HL-60/S4 (cell line): ENCODE measurements at regions not wholly inside any gene's neighbourhood (a gene's known extent, or its start where the extent isn't known, plus 50 kb on each side); places are given as distances from the start of the nearest gene placed in this dataset.

Experiments used
- in situ Hi-C: fragments of 300-500 bp; cut with MboI; formaldehyde crosslinking; loops from 2 replicates; pipeline ENCODE4 v1.14.3; 2022; ENCODE audit warnings: low sequenced_read_pairs

DNA sequence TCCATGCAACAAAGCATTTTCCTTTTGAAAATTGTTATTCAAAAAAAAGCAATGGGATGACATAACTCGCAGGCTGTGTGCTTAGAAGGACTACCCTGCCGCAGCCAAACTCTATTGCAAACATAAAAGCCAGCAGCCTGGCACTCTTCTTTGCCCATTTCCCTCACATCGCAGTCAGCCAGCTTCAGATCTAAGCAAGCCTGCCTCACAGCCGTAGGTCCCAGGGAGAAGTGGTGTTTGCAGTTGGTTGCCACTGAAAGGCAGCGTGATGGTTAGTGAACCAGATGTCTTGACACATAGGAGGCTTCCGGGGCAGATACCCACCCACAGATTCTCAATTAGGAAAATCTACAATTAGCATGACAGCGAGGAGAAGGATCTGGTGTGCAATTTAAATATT, 655.2 kb downstream of the RNF144A start:
- in situ Hi-C loops = no loop called here

DNA sequence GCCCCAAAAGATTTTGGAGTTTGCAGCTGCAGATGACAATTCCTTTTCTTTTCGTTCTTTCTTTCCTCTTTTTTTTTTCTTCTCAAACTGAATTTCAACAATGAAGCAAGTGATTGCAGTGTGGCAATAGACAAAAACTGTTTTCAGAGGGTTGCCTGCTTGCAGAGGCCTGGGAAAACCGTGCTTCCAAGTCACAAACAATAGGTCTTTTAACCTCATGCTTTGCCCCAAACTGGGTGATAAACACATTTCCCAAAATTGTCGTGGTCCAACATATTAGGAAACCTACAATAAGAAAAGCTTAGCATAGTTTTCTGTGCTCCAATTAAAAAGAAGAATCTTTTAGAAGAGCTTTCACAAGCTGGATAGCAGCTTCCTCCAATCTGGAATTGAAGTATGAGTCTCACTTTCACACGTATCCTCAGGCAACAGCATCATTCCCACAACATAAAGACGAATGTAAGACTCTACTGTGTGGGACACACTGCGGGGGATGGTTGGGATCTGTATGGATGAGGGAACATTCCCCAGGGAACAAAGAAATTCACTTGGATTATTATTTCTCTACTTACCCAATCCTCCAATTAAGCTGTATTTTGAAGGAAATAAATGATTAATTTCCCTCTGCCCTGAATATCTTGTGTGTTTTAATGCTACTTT, 656.1 kb downstream of the RNF144A start:
- in situ Hi-C loops = no loop called here

DNA sequence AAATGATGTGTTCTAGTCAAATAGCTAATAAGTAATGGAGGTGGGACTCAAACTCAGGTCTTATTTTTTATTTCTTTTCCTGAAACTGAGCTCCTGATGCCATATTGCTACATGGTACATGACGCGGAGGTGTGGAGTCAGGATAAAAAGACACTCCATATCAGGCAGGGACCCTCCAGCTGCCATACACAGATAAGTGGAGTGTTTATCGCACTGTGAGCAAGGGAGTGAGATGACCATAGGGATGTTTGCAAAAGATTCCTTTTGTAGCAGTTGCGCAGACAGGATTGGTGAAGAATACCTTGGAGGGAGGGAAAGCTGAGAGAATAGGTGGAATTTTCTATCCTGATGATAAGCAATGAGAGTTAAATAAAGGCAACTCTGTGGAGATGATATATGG, 657.2 kb downstream of the RNF144A start:
- in situ Hi-C loops = no loop called here

DNA sequence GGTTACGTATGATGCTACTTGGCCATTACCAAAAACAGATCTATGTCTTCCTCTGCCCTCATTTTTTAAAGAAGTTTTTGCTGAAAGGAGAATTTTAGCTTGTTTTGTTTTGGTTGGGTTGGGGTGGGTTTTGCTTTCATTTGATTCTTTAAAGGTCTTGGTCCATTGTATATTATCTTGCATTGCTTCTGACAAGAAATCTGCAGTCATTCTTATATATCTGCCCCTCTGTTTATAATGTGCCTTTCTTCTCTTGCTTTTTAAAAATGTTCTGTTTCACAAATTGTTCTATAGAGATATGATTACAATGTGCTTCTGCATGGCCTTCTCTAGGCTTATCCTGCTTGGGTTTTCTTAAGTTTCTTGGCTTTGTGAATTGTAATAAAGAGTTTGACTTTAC, 660.6 kb downstream of the RNF144A start:
- in situ Hi-C loops = no loop called here

DNA sequence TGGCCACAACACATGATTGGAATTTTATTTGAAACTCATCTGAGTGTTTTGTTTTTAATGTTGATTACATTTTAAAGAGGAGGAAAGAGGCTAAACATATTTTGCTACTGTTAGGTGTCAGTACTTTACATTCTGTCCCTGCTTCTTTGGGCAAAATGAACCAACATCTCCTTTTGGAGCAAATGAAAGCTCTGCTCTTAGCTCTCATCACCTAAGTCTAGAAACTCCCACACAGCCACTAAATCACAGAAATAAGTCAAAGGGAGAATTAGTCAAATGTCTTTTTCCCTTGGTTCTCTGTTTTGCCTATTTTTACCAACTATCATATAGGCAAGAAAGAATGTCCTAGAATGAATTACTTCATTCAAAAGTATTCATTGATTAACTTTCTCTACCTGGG, 666.8 kb downstream of the RNF144A start:
- in situ Hi-C loops = no loop called here

DNA sequence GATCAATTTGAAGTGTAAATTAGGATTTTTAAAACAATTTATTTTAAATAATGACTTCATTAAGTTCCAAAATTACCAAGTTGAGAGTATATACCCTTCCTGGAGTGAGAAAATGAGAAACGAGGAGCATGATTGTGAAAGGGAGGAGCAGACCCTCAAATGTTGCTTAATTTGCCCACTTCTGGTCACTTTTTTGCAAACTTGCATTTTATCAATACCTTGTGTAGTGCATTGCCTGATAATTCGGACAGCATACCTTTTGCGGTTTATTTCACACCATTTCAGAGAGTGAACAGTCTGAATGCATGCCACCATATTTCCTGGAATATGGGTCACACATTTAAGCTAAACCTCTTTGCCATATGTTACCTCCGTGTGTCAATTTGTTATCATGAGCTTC, 669.7 kb downstream of the RNF144A start:
- in situ Hi-C loops = no loop called here

DNA sequence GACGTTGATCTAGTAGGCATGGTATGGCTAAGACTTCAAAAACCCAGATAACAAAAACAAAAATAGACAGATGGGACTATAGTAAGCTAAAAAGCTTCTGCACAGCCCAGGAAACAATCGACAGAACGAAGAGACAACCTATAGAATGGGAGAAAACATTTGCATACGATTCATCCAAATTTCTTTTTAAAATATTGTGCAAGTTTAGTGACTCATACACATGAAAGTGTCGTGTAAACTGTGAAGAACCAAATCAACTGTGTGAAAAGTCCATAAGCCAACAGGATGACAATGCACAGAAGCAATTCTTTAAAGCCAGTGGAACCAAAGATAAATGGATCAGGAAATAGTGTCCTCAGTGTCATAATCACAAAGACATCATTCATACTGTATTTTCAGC, 671.1 kb downstream of the RNF144A start:
- in situ Hi-C loops = no loop called here

DNA sequence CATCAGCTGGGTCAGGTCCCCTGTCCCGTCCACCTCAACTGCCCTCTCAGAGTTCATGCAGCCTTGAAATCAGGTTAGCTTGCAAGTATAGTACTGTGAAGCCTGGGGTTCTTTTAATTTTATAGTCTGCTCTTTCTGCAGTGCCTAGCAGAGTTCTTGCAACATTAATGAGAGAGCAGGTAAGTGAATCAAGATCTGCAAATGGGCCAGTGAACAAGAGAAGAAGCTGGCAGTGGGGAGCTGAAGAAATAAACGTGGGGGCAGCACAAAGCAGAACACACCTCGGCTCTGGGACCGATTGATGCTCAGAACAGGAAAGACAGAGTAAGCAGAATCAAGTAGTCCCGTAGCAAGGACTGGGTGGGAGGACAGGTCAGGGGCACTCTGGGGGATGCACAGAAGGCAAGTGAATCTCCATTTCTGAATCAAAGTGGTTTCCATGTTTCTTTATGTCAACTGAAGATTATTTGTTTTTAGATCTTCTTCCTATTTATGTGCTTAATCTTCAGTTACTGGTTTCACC, 675.5 kb downstream of the RNF144A start:
- in situ Hi-C loops = no loop called here

DNA sequence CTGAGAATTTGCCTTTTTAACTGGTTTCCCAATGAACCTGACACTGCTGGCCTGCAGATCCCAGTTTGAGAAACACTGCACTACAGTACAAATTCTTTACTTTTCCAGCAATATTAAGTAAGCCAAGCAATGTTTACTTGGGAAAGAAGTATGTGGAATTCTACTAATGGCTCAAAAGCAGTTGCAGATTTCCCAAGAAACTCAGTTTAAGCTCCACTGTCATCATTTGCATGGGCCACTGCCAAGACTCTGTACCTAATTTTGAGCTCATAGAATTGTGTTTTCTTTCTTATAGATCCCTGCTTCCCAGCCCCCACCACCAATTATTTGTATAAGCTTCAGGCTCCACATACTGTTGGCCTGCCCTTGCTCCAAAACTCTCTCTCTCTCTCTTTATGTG, 676.1 kb downstream of the RNF144A start:
- in situ Hi-C loops = no loop called here

DNA sequence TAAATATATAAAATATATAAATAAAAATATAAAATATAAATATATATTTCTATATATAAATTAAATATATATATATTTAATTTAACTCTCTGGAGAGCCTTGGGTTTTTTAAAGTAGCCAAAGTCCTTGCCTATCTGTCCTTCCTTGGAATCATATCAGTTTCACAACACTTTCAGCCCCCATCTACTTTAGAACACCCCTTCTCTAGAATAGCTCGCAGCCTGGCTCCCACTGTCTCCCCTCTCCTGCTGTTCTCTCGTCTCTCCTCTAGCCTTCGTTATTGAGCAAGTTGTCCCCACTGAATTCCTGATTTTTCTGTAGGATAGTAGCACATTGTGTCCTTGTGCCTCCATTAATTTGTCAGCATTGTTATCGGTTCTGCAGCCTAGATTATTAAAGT, 677.0 kb downstream of the RNF144A start:
- in situ Hi-C loops = no loop called here

DNA sequence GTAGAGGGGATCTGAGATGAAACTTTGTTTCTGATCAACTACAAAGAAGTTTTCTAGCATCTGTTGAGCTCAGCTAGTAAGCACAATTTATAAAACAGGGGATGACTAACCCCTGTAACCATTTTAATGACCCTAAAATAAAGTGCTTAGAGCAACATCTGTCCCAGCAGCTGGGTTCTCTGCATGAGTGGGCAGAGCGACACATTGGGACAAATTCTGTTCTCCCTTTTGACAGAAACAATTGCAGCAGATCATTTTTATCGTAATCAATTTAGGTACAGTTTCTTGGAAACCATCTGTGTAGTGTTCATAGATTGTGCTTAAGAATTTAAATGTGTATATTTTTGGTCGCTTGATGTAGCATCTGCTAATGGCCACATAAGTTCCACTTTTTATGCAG, 678.0 kb downstream of the RNF144A start:
- in situ Hi-C loops = no loop called here

DNA sequence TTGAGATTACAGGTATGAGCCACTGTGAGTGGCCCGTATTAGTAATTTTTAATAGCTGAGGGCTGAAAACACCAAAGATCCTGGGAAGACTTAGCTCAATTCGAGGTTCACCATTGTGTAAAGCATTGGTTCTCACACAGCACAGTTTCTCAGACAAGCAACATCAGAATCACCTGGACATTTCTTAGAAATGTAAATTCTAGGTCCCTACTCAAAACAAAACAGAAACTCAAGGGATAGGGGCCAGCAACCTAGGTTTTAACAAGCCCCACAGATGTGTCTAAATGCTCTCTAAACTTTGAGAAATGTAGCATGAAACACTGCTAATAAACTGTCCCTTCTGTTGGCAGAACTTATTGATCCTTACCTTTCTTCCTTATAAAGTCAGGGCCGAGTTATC, 681.2 kb downstream of the RNF144A start:
- in situ Hi-C loops = no loop called here

DNA sequence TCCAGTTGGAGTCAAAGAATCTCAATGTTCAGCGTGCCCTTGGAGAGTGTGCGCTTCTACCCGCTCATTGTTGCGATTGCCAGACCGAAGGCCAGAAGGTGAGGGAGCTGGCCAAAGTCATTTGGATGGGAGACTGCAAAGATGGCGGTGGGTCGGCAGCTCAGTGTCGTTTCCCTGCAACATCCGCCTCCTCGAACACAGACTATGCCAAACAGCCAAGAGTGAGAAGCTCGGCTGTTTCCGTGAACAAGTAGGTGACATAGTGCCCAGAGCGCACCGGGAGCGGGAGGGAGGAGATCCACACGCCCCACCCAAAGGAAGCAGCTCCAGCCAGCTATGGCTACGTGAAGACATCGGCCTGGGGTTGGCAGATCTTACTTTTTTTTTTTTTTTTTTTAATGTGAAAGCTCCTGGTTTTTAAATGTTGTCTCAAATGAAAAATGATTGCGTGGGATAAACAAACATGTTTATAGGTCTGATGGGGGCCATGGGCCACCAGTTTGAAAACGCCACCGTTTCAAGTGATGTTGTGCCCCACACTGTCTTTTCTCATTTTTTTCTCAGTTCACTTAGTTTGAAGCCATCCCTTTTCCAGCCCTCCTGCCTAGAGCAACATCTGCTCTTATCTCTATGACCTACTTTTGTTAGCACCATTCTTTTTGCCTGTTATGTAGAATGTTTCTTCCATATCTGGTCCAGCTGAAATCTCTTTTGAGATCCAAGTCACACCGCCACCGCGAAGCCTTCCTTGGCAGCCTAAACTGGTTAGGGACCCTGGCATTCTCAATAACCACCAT, 682.4 kb downstream of the RNF144A start:
- in situ Hi-C loops = no loop called here

DNA sequence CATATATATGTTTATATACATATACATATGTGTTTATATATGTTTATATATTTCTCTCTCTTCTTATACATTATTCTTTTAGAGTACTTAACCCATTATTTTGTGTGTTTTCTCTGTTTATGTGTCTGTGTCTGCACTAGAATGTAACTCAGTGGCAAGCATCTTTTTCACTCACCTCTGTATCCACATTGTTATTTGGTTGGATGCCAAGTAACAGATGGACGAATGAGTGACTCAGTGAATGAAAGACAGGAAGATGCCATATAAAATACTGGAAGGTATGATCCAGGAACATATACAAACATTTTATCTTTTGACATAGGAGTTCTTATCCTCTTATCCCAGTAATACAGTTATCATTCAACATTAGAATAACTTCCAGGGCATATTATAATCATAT, 684.8 kb downstream of the RNF144A start:
- in situ Hi-C loops = no loop called here

DNA sequence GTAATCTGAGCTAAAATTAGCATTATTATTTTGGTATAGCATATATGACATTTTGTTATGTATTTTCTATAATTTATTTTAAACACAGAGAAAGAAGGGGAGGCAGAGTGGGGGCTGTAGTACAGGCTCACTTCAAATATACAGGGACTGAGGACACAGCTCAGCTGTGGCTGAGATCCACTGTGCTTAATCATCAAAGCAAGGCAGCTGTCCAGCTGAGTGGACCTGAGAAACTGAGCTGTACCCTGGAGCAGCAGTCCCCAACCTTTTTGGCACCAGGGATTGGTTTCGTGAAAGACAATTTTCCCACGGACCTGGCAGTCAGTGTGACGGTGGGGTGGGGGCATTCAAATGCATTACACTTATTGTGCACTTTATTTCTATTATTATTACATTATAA, 687.2 kb downstream of the RNF144A start:
- in situ Hi-C loops = no loop called here

DNA sequence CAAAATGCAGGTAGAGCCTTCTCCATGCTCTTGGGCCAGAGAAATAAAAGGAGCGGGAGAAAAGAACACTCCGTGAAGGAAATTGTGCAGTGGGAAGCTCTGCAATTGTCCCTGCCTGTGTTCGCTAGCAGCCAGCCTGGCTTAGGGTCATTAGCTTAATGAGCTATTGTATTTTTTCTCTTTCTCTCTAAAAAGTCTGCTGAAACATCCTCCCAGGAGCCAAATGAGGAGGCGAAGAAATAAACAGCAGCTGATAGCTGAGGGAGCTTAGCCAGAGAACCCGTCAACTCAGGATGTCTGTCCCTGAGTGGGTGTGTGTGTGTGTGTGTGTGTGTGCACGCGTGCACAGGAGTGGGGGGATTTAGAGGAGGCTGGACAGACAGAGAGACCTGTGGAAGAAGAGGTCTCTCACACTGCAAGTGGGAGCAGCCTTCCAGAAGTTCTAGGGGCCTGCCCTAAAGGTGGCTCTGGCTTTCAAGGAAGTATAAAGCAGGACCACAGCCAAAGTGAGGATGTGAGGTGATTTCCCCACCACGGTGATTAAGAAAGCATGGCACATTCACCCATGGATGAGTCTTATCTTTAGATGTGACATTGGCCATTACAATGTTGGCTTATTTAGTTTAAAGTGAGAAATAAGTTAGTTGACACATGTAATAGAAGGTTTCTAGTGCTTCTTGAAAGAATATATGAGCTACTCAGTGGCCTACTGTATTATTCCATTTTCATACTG, 690.4 kb downstream of the RNF144A start:
- in situ Hi-C loops = no loop called here

DNA sequence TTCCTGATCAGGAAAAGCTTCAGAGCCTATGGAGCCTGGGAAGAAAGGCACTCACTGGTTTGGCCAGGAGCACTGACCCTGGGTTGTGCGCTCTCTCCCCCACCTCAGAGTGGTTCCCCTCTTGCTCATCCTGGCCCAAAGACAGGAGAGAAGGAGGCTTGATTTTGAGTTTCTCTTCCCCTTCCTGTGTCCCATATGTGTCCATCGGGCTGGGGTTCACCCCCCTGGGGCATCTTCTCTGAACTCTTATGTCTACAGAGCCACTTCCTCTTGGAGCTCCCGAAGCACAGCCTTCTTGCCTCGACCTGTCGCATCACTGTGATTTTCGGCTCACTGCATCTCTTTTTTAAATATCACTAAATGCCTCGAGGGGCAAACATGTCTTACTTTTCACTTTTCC, 692.3 kb downstream of the RNF144A start:
- in situ Hi-C loops = no loop called here

DNA sequence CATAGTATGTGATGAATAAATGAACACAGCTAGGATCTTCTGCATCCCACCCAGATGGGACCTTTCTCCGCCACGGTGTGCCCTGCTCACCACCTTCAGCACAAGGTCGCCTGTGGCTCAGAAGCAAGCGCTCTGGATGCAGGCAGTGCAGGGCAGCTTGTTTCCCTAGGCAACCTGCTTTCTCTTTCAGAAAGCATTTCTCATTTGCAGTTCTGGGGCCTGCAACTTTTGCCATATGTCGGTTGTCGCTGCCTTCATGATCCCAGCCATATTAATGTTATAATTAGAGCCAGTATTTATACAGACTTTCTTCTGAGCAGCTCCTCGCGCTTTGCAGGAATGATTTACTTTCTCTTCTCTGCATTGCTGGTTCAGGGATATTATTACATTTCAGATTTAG, 692.8 kb downstream of the RNF144A start:
- in situ Hi-C loops = no loop called here

DNA sequence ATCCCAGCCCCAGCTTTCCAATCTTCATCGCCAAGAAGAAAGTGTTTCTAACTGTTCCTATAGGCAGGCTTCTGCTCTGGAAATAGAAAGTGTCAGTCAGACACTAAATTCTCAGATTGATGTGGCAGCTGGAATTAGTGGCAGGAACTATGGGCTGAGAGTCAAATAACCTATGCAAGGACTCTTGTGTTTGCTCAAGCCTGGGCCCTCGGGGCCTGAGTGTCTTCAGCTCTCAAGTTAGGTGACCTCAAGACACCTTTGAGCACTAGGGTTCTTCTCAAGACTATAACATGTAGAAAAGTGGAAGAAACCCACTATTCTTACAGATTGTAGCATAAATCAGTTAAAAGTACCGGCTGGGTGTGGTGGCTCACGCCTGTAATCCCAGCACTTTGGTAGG, 694.5 kb downstream of the RNF144A start:
- in situ Hi-C loops = no loop called here

DNA sequence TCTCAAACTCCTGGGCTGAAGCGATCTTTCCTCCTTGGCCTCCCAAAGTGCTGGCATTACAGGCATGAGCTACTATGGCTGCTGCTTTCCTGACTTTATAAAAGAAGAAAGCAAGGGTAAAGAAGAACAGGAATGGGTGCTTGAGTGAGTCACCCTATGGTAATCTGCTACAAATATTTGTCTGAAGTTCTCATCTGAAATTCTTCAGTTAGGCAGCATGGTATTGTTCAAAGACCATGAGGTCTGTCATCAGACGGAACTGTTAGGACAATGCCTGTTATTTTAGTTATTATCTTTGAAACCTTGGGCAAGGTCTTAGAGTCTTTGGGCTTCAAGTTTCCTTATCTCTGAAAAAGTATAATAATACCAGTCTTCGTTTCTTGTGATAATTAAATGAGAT, 695.8 kb downstream of the RNF144A start:
- in situ Hi-C loops = no loop called here

DNA sequence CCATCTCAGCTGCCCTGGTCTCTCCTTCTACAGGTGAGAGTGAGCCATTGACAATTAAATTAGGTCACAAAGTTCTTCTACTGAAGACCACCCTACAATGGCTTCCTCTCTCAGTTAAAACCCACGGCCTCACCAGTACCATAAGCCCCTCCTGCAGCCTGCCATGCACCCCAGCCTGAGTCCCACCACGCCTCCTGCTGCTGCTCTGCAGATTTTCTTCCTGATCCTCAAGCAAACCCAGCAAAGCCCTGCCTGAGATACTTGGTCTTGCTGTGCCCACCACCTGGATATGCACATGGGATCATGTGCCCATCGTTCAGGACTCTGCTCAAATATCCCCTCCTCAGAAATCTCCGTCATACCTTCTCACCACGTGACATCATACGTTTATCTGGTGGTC, 696.6 kb downstream of the RNF144A start:
- in situ Hi-C loops = no loop called here

DNA sequence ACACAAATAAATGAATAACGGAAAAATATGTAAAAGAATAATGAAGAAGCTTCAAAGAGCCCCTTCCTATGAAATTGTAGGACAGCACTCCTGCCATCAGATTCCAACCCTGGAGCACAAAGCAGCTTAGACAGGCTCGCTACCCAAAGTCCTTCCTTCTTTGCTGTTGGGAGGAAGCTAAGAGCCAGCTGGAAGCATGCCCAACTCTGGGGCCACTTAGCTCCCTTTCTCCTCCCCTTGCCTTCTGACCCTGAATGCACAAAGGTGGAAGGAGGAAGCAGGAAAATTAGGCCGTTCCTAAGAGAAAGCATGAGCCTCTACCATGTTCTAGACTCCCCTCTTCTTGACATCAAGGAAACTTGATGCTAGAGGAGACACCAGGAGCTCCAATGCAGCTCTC, 700.8 kb downstream of the RNF144A start:
- in situ Hi-C loops = no loop called here
